B cell (primary cell): ENCODE measurements at regions not wholly inside any gene's neighbourhood (a gene's known extent, or its start where the extent isn't known, plus 50 kb on each side); places are given as distances from the start of the nearest gene placed in this dataset.

ENCODE experiments used
- ATAC-seq: fragments of 200-7000 bp; cut with Tn5 transposase; one replicate; pipeline ENCODE4 v1.10.0; 2021; ENCODE audit warnings: low read depth, mild to moderate bottlenecking, moderate number of reproducible peaks, moderate library complexity
- CTCF ChIA-PET: fragments of 350-600 bp; sonication (Branson Sonifier 250); formaldehyde crosslinking; loops from one replicate; lab custom pipeline; 2021; ENCODE audit warnings: antibody characterized with exemption, inconsistent platforms; lab: Charles Lee
- POLR2A ChIA-PET: fragments of 350-600 bp; sonication (Branson Sonifier 250); formaldehyde crosslinking; loops from one replicate; lab custom pipeline; 2021; ENCODE audit warnings: antibody characterized with exemption; lab: Charles Lee
- DNase-seq: peaks from one replicate; pipeline ENCODE4 v3.0.0; 2013
- H2AFZ ChIP-seq: 2 replicates; pipeline ENCODE4 v1.6.1; 2012; ENCODE audit warnings: mild to moderate bottlenecking, low read depth, low read length; ENCODE audit not compliant: insufficient read depth, poor library complexity, severe bottlenecking
- H3K27ac ChIP-seq, 2 donors: 1 replicate in 1 of 2; 2 replicates in 1 of 2; pipeline ENCODE4 v1.5.1; 2012 to 2013; ENCODE audit warnings: low read length in 2 of 2, mild to moderate bottlenecking in 2 of 2, moderate library complexity in 1 of 2
- H3K27me3 ChIP-seq, 4 experiments: fragments of 200-600 bp in 1 of 4; sonication (generic) in 1 of 4; replicated peaks in 1 of 4; 1 replicate in 2 of 4; 2 replicates in 2 of 4; pipeline versions ENCODE4 v1.6.1 to v1.7.0; 2013 to 2016; ENCODE audit warnings: low read length in 3 of 4, mild to moderate bottlenecking in 2 of 4, mixed read lengths in 1 of 4, moderate library complexity in 1 of 4; ENCODE audit not compliant: insufficient read depth in 4 of 4, control insufficient read depth in 3 of 4; ENCODE audit errors: control extremely low read depth in 1 of 4
- H3K36me3 ChIP-seq, 2 experiments: replicated peaks in 1 of 2; 1 replicate in 1 of 2; 2 replicates in 1 of 2; pipeline versions ENCODE4 v1.6.1 to v1.7.1; 2013; ENCODE audit warnings: low read length in 1 of 2; ENCODE audit not compliant: insufficient read depth in 2 of 2, control insufficient read depth in 1 of 2; ENCODE audit errors: control extremely low read depth in 1 of 2, extremely low read depth in 1 of 2
- H3K4me1 ChIP-seq, 2 donors: fragments of 200-600 bp in 1 of 2; sonication (generic) in 1 of 2; 1 replicate in 1 of 2; 2 replicates in 1 of 2; pipeline versions ENCODE4 v1.5.1 to v1.6.1; 2013 to 2017; ENCODE audit warnings: low read length in 2 of 2; ENCODE audit not compliant: control insufficient read depth in 2 of 2, insufficient read depth in 2 of 2
- H3K4me2 ChIP-seq: replicated peaks from 2 replicates; pipeline ENCODE3; 2012; ENCODE audit warnings: mild to moderate bottlenecking, low read depth, low read length; ENCODE audit not compliant: poor library complexity, severe bottlenecking
- H3K4me3 ChIP-seq, 5 experiments: fragments of 200-600 bp in 1 of 5; sonication (generic) in 1 of 5; 1 replicate in 3 of 5; 2 replicates in 2 of 5; pipeline versions ENCODE4 v1.5.1 to v1.7.0; 2011 to 2016; ENCODE audit warnings: low read length in 4 of 5, mild to moderate bottlenecking in 4 of 5, low read depth in 2 of 5, control low read depth in 1 of 5, moderate library complexity in 1 of 5; ENCODE audit not compliant: insufficient read depth in 1 of 5; ENCODE audit errors: control extremely low read depth in 1 of 5, extremely low read depth in 1 of 5
- H3K79me2 ChIP-seq: fragments of 200-600 bp; sonication (generic); one replicate; pipeline ENCODE4 v1.6.0; 2016; ENCODE audit warnings: low read length; ENCODE audit not compliant: control insufficient read depth, insufficient read depth
- H3K9ac ChIP-seq: fragments of 200-600 bp; sonication (generic); 2 replicates; pipeline ENCODE4 v1.6.1; 2017; ENCODE audit warnings: mild to moderate bottlenecking, low read length, moderate library complexity
- H3K9me3 ChIP-seq, 3 donors: one replicate each; pipeline versions ENCODE4 v1.6.1 to v1.7.1; 2013; ENCODE audit warnings: low read length in 2 of 3; ENCODE audit not compliant: control insufficient read depth in 2 of 3, insufficient read depth in 1 of 3; ENCODE audit errors: control extremely low read depth in 1 of 3
- H4K20me1 ChIP-seq: 2 replicates; pipeline ENCODE4 v1.6.0; 2012; ENCODE audit warnings: mild to moderate bottlenecking, low read length; ENCODE audit not compliant: insufficient read depth, control insufficient read depth, poor library complexity, severe bottlenecking
- H3K27ac Mint-ChIP-seq: one replicate; pipeline ENCODE4 v1.8.0; 2021; ENCODE audit warnings: mixed read lengths
- H3K27me3 Mint-ChIP-seq: one replicate; pipeline ENCODE4 v1.8.0; 2021; ENCODE audit warnings: mixed read lengths
- H3K4me1 Mint-ChIP-seq: one replicate; pipeline ENCODE4 v1.8.0; 2021; ENCODE audit warnings: mixed read lengths
- H3K4me3 Mint-ChIP-seq: one replicate; pipeline ENCODE4 v1.8.0; 2021; ENCODE audit warnings: mixed read lengths
- H3K9me3 Mint-ChIP-seq: one replicate; pipeline ENCODE4 v1.8.0; 2022; ENCODE audit warnings: mixed read lengths; ENCODE audit not compliant: insufficient read depth
- CTCF ChIP-seq: fragments of 200-600 bp; IDR thresholded peaks from one replicate; pipeline ENCODE4 v1.8.0; 2022; ENCODE audit warnings: antibody characterized with exemption, mild to moderate bottlenecking
- EZH2 ChIP-seq: IDR thresholded peaks from 2 replicates; pipeline ENCODE4 v1.6.1; 2012; ENCODE audit warnings: borderline replicate concordance, low read depth, mild to moderate bottlenecking, moderate library complexity, low read length; ENCODE audit not compliant: insufficient read depth, poor library complexity, severe bottlenecking
- WGBS: methylation state at CpG from one replicate; pipeline ENCODE4 v1.1.5; 2013; ENCODE audit warnings: missing lambda C conversion rate; ENCODE audit not compliant: insufficient coverage; 5-methylcytosine and 5-hydroxymethylcytosine counted together
- intact Hi-C: fragments of 100-400 bp; cut with micrococcal nuclease; formaldehyde crosslinking; loops from one replicate; pipeline ENCODE4 v1.10.0; 2022

- DNase-seq (peak; percentile 29), ATAC-seq (no peak)
- Histone ChIP-seq H3K27ac (peak overlapping the region; percentile 91 to 97), H3K79me2 (no peaks in the 10 kb centered on the region), H3K9me3 (no peaks in the 10 kb centered on the region), H4K20me1 (no peaks in the 10 kb centered on the region), H3K4me3 (peak overlapping the region in 1 of 5 experiments; percentile 11), H2AFZ (peak overlapping the region; percentile 68), H3K27me3 (no peaks in the 10 kb centered on the region), H3K4me2 (peak overlapping the region; percentile 52), H3K4me1 (peaks cover 79 to 89% of the 10 kb centered on the region in 2 donors), H3K36me3 (no peaks in the 10 kb centered on the region), H3K9ac (peak overlapping the region; percentile 42)
- Mint-ChIP-seq H3K4me1 (peaks cover 88% of the 10 kb centered on the region), H3K27ac (peak overlapping the region; percentile 88), H3K4me3 (peak overlapping the region; percentile 49), H3K27me3 (no peaks in the 10 kb centered on the region), H3K9me3 (no peaks in the 10 kb centered on the region)
- intact Hi-C loops: loop anchor here (5.0 kb wide), 2 partner anchors 252 to 1767 kb away; partner anchors contain the start of gene KLF9
- TF ChIP-seq EZH2: no peak
- no CpG with 5 or more reads among the region's 3 CpGs for WGBS
- ChIA-PET POLR2A (interaction anchor here (0.9 to 1.5 kb wide), 2 partner anchors 60 to 134 kb away, joined by 3 read pairs; partner anchors contain the start of gene PIP5K1B), CTCF (interaction anchor here (0.6 to 1.3 kb wide), 4 partner anchors 25 to 59 kb away, joined by 3 to 4 read pairs (median 3); no protein-coding TSS in a partner anchor)
Observed at GRCh38 chr9:68644831-68645230, 60.2 kb upstream of the PIP5K1B start.

- ATAC-seq (no peak), DNase-seq (no peak)
- Histone ChIP-seq H3K36me3 (no peaks in the 10 kb centered on the region), H3K9ac (no peak overlapping the region), H3K4me3 (no peak overlapping the region), H3K79me2 (no peaks in the 10 kb centered on the region), H3K27ac (no peak overlapping the region), H3K4me1 (peaks cover 52 to 57% of the 10 kb centered on the region in 2 donors), H3K27me3 (no peaks in the 10 kb centered on the region), H3K9me3 (no peaks in the 10 kb centered on the region), H3K4me2 (no peak overlapping the region), H2AFZ (peak overlapping the region; percentile 35), H4K20me1 (no peaks in the 10 kb centered on the region)
- POLR2A ChIA-PET: no interaction called here
- Mint-ChIP-seq H3K9me3 (no peaks in the 10 kb centered on the region), H3K27me3 (no peaks in the 10 kb centered on the region), H3K4me1 (peaks cover 86% of the 10 kb centered on the region), H3K27ac (peak overlapping the region; percentile 82), H3K4me3 (no peak overlapping the region)
- intact Hi-C loops: no loop called here
- CTCF ChIA-PET: interaction anchor here (1.2 kb wide), 1 partner anchor 35 kb away, joined by 3 read pairs; no protein-coding TSS in a partner anchor
- WGBS: no CpG with 5 or more reads among the region's 3 CpGs
- TF ChIP-seq CTCF: no peak
- TF ChIP-seq EZH2: no peak
Observed at GRCh38 chr9:68648164-68648563, 56.9 kb upstream of the PIP5K1B start.
